Activated CD4-positive, alpha-beta memory T cell treated with anti-CD3 and anti-CD28 coated beads, Interleukin-2, amount 10 ng/mL, durations not matched to agents 7 days and 5 days (primary cell): ENCODE measurements at regions not wholly inside any gene's neighbourhood (a gene's known extent, or its start where the extent isn't known, plus 50 kb on each side); places are given as distances from the start of the nearest gene placed in this dataset.
"Not testable (repeated sequence)": the region's sequence is repeated elsewhere in the genome, so short reads cannot be mapped to it uniquely, and the experiment has no call there.

Source experiments
- CTCF ChIA-PET: fragments of 350-600 bp; sonication (Branson Sonifier 250); formaldehyde crosslinking; loops from one replicate; lab custom pipeline; 2021; ENCODE audit warnings: antibody characterized with exemption, inconsistent platforms; lab: Charles Lee
- POLR2A ChIA-PET: fragments of 350-600 bp; sonication (Branson Sonifier 250); formaldehyde crosslinking; loops from one replicate; lab custom pipeline; 2021; ENCODE audit warnings: antibody characterized with exemption; lab: Charles Lee
- DNase-seq: peaks from one replicate; pipeline ENCODE4 v3.0.0-alpha.2; 2020
- H3K27ac Mint-ChIP-seq: one replicate; pipeline ENCODE4 v1.8.0; 2021; ENCODE audit warnings: mild to moderate bottlenecking, mixed read lengths
- H3K27me3 Mint-ChIP-seq: one replicate; pipeline ENCODE4 v1.8.0; 2021; ENCODE audit warnings: mixed read lengths
- H3K36me3 Mint-ChIP-seq: one replicate; pipeline ENCODE4 v1.8.0; 2021; ENCODE audit warnings: low read depth, mixed read lengths
- H3K4me1 Mint-ChIP-seq: one replicate; pipeline ENCODE4 v1.8.0; 2021; ENCODE audit warnings: mixed read lengths
- H3K4me3 Mint-ChIP-seq: one replicate; pipeline ENCODE4 v1.8.0; 2021; ENCODE audit warnings: mild to moderate bottlenecking, mixed read lengths
- H3K9me3 Mint-ChIP-seq: one replicate; pipeline ENCODE4 v1.8.0; 2021; ENCODE audit warnings: mixed read lengths

- H3K9me3 Mint-ChIP-seq, H3K4me1 Mint-ChIP-seq, H3K36me3 Mint-ChIP-seq, POLR2A ChIA-PET, H3K4me3 Mint-ChIP-seq, H3K27ac Mint-ChIP-seq, DNase-seq: not testable (repeated sequence)
- CTCF ChIA-PET: interaction anchor here (0.6 kb wide), 1 partner anchor 426 kb away, joined by 3 read pairs; no protein-coding TSS in a partner anchor
- H3K27me3 Mint-ChIP-seq: peaks cover 45% of the 10 kb centered on the region
Observed at GRCh38 chr7:50844861-50845260, 62.2 kb upstream of the GRB10 start.

GRCh38 chr7:50842041-50842440, 59.3 kb upstream of the GRB10 start:
- ChIA-PET POLR2A (no interaction called here), CTCF (no interaction called here)
- H3K4me3 Mint-ChIP-seq: no peak overlapping the region
- H3K27ac Mint-ChIP-seq: no peak overlapping the region
- H3K27me3 Mint-ChIP-seq: peaks cover 52% of the 10 kb centered on the region
- H3K9me3 Mint-ChIP-seq: peaks cover 8% of the 10 kb centered on the region
- H3K4me1 Mint-ChIP-seq: no peaks in the 10 kb centered on the region
- H3K36me3 Mint-ChIP-seq: peaks cover 2% of the 10 kb centered on the region
- no peak for DNase-seq

- Mint-ChIP-seq H3K4me1 (peaks cover 9% of the 10 kb centered on the region), H3K9me3 (peaks cover 2% of the 10 kb centered on the region), H3K27me3 (peaks cover 58% of the 10 kb centered on the region), H3K4me3 (no peak overlapping the region), H3K27ac (no peak overlapping the region), H3K36me3 (peaks cover 2% of the 10 kb centered on the region)
- ChIA-PET POLR2A (no interaction called here), CTCF (no interaction called here)
- DNase-seq: no peak
Observed at GRCh38 chr7:50838675-50839377, 56.1 kb upstream of the GRB10 start.

DNA sequence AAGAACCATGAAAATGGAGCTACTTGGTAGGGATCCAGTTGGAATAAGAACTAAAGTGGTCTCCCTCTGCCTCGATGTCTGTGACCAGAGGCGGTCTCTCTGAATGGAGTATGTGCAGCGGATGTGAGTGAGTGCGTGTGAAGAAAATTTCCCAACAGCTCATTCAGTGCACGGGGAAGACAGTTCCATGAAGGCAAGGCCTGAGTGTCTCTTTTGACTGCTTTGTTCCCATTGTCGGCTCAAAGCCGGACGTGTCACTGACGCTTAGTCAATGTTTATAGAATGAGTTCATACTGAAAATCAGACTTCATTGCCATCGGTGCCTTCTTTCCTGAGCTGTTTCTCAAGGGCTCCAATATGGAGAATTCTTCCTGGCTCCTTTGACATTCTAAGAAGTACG, 55.3 kb upstream of the GRB10 start:
- POLR2A ChIA-PET: no interaction called here
- Mint-ChIP-seq H3K27me3 (peaks cover 57% of the 10 kb centered on the region), H3K4me1 (peaks cover 18% of the 10 kb centered on the region), H3K27ac (no peak overlapping the region), H3K36me3 (peaks cover 7% of the 10 kb centered on the region), H3K4me3 (no peak overlapping the region), H3K9me3 (peaks cover 2% of the 10 kb centered on the region)
- no peak for DNase-seq
- CTCF ChIA-PET: no interaction called here

GRCh38 chr7:50836646-50837045, 54.0 kb upstream of the GRB10 start:
- no peak for DNase-seq
- Mint-ChIP-seq H3K27ac (no peak overlapping the region), H3K9me3 (peaks cover 2% of the 10 kb centered on the region), H3K4me1 (peaks cover 31% of the 10 kb centered on the region), H3K27me3 (peaks cover 48% of the 10 kb centered on the region), H3K4me3 (no peak overlapping the region), H3K36me3 (peaks cover 10% of the 10 kb centered on the region)
- ChIA-PET CTCF (no interaction called here), POLR2A (no interaction called here)

- H3K4me1 Mint-ChIP-seq: peaks cover 36% of the 10 kb centered on the region
- CTCF ChIA-PET: no interaction called here
- POLR2A ChIA-PET: no interaction called here
- peaks cover 4% of the 10 kb centered on the region for H3K9me3 Mint-ChIP-seq
- H3K36me3 Mint-ChIP-seq: peaks cover 10% of the 10 kb centered on the region
- DNase-seq: no peak
- no peak overlapping the region for H3K27ac Mint-ChIP-seq
- no peak overlapping the region for H3K4me3 Mint-ChIP-seq
- H3K27me3 Mint-ChIP-seq: peaks cover 42% of the 10 kb centered on the region
Observed at GRCh38 chr7:50835156-50835555, 52.5 kb upstream of the GRB10 start.

DNA sequence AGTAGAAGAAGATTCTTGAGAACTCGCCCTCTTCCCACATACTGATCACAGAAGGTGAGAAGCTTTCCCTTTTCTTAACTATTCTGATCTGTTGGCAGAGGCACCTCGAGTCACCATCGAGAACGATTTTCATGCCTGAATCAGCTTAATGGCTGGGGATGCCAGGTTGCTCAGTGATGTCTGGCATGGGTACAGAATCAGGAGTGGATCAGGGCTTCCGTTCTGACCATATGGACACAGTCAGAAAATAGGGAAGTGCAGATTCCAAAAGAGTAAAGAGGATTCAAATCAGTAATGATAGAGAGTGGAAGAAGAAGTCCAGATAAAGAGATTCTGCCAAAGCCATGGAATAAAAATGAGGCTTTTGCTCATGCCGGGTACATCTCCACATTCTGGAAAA, 52.0 kb upstream of the GRB10 start:
- Mint-ChIP-seq H3K4me3 (no peak overlapping the region), H3K36me3 (peaks cover 10% of the 10 kb centered on the region), H3K9me3 (peaks cover 4% of the 10 kb centered on the region), H3K27ac (no peak overlapping the region), H3K4me1 (peaks cover 36% of the 10 kb centered on the region), H3K27me3 (peaks cover 40% of the 10 kb centered on the region)
- no peak for DNase-seq
- ChIA-PET POLR2A (no interaction called here), CTCF (no interaction called here)

- H3K27me3 Mint-ChIP-seq: peaks cover 36% of the 10 kb centered on the region
- DNase-seq: no peak
- H3K27ac Mint-ChIP-seq: no peak overlapping the region
- no peak overlapping the region for H3K4me3 Mint-ChIP-seq
- peaks cover 41% of the 10 kb centered on the region for H3K4me1 Mint-ChIP-seq
- CTCF ChIA-PET: no interaction called here
- H3K9me3 Mint-ChIP-seq: peaks cover 4% of the 10 kb centered on the region
- H3K36me3 Mint-ChIP-seq: peaks cover 10% of the 10 kb centered on the region
- POLR2A ChIA-PET: no interaction called here
Observed at GRCh38 chr7:50834031-50834535, 51.4 kb upstream of the GRB10 start.

DNA sequence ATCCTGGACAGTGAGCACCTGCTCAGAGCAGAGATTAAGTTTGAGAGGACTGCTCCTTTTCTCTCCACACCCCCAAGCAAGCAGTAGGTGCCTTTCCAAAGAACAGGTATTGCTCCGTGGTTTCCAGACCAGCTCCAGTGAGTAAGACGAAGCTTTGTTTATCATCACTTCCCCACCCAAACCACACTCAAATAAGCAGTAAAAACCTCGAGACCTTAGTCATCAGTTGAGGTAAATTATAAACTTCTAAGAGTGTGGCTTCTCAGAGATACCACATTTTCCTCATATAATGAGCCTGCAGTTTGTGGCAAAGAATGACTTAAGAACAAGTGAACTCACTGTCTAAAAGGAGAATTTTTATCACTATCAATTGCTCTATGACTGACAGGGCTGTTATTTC, 50.0 kb upstream of the GRB10 start:
- Mint-ChIP-seq H3K27ac (peak overlapping the region; percentile 54), H3K4me3 (no peak overlapping the region)
- CTCF ChIA-PET: interaction anchor here (1.0 kb wide), 1 partner anchor 92 kb away, joined by 3 read pairs; no protein-coding TSS in a partner anchor

More for the DNA sequence above, 50.0 kb upstream of the GRB10 start:
- peaks cover 10% of the 10 kb centered on the region for H3K36me3 Mint-ChIP-seq
- peaks cover 50% of the 10 kb centered on the region for H3K4me1 Mint-ChIP-seq
- H3K27me3 Mint-ChIP-seq: peaks cover 24% of the 10 kb centered on the region
- peak; percentile 62 for DNase-seq
- POLR2A ChIA-PET: interaction anchor here (0.7 to 1.9 kb wide), 4 partner anchors 92 to 221 kb away, joined by 3 to 8 read pairs (median 6); no protein-coding TSS in a partner anchor
- H3K9me3 Mint-ChIP-seq: peaks cover 4% of the 10 kb centered on the region
